ENCODE measurements at regions not wholly inside any gene's neighbourhood (a gene's known extent, or its start where the extent isn't known, plus 50 kb on each side); places are given as distances from the start of the nearest gene placed in this dataset.

GRCh38 chr1:112265931-112266330, 130.1 kb upstream of the CTTNBP2NL start:
- DNase-seq (ENCODE audit: insufficient read length, low spot score) (no peak), FAIRE-seq (no peak)
- TF ChIP-seq POLR2AphosphoS5 (IDR thresholded peaks at IDR 0.05; ENCODE audit: low read depth, low read length) = no peak

- FAIRE-seq (no peak), DNase-seq (ENCODE audit: insufficient read length, low spot score) (no peak)
- TF ChIP-seq SPI1 (IDR thresholded peaks at IDR 0.05; ENCODE audit: low read depth, low read length) = no peak
- TF ChIP-seq POLR2AphosphoS5 (IDR thresholded peaks at IDR 0.05; ENCODE audit: low read depth, low read length) = no peak
- TF ChIP-seq TAF1 (IDR thresholded peaks at IDR 0.05; ENCODE audit: low read depth, low read length) = no peak
- TF ChIP-seq PAX5 (IDR thresholded peaks at IDR 0.05; ENCODE audit: insufficient read depth, low read length, severe bottlenecking) = no peak
- no peak for TF ChIP-seq POLR2A (IDR thresholded peaks at IDR 0.05; ENCODE audit: low read depth, low read length)
- no peak for TF ChIP-seq POU2F2 (IDR thresholded peaks at IDR 0.05; ENCODE audit: low read depth, low read length)
These were observed 128.8 kb upstream of the CTTNBP2NL start for GRCh38 chr1:112267206-112267605.

- no peak for TF ChIP-seq SPI1 (IDR thresholded peaks at IDR 0.05; ENCODE audit: low read depth, low read length)
- no peak for TF ChIP-seq PAX5 (IDR thresholded peaks at IDR 0.05; ENCODE audit: insufficient read depth, low read length, severe bottlenecking)
- TF ChIP-seq POLR2A (IDR thresholded peaks at IDR 0.05; ENCODE audit: low read depth, low read length) = no peak
- TF ChIP-seq POLR2AphosphoS5 (IDR thresholded peaks at IDR 0.05; ENCODE audit: low read depth, low read length) = no peak
- no peak for TF ChIP-seq TAF1 (IDR thresholded peaks at IDR 0.05; ENCODE audit: low read depth, low read length)
- no peak for TF ChIP-seq POU2F2 (IDR thresholded peaks at IDR 0.05; ENCODE audit: low read depth, low read length)
- no peak for FAIRE-seq
- DNase-seq (ENCODE audit: insufficient read length, low spot score) = no peak
These were observed 128.1 kb upstream of the CTTNBP2NL start for GRCh38 chr1:112267929-112268328.

DNA sequence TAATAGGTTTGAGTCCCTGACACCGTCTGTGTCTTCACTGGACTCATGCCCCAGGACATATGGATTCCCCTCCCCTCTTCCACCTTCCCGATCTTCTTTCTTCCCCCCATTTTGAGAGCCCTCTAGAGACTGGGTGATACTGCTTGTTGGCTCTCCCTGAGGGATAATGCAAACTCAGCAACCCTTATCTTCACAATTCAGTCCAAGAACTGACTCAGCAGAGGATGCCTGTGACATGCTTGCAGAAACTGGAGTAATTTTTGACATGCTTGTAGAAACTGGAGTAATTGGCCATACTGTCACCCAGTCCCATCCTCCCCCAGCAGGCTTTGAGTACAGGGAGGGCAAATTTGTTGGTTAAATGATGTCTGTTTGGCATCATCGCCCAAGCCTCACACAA, 127.6 kb upstream of the CTTNBP2NL start:
- FAIRE-seq (no peak), DNase-seq (ENCODE audit: insufficient read length, low spot score) (no peak)
- TF ChIP-seq PAX5 (IDR thresholded peaks at IDR 0.05; ENCODE audit: insufficient read depth, low read length, severe bottlenecking) (no peak), POLR2A (IDR thresholded peaks at IDR 0.05; ENCODE audit: low read depth, low read length) (no peak), POU2F2 (IDR thresholded peaks at IDR 0.05; ENCODE audit: low read depth, low read length) (no peak), SPI1 (IDR thresholded peaks at IDR 0.05; ENCODE audit: low read depth, low read length) (no peak), POLR2AphosphoS5 (IDR thresholded peaks at IDR 0.05; ENCODE audit: low read depth, low read length) (no peak), TAF1 (IDR thresholded peaks at IDR 0.05; ENCODE audit: low read depth, low read length) (no peak)

DNA sequence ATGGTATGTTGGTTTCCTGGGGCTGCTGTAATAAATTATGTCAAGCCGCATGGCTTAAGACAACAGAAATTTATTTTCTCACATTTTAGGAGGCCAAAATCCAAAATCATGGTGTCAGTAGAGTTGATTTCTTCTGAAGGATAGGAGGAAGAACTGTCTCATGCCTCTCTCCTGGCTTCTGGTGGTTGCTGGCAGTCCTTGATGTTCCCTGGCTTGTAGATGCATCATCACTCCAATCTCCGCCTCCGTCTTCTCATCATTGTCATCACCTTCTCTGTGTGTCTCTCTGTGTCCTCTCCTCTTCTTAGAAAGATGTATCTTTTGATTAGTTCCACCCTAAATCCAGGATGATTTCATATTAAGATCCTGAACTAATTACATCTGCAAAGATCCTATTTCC, 124.7 kb upstream of the CTTNBP2NL start:
- TF ChIP-seq POLR2A (IDR thresholded peaks at IDR 0.05; ENCODE audit: low read depth, low read length) (no peak), SPI1 (IDR thresholded peaks at IDR 0.05; ENCODE audit: low read depth, low read length) (no peak), POLR2AphosphoS5 (IDR thresholded peaks at IDR 0.05; ENCODE audit: low read depth, low read length) (no peak), PAX5 (IDR thresholded peaks at IDR 0.05; ENCODE audit: insufficient read depth, low read length, severe bottlenecking) (no peak), POU2F2 (IDR thresholded peaks at IDR 0.05; ENCODE audit: low read depth, low read length) (no peak), TAF1 (IDR thresholded peaks at IDR 0.05; ENCODE audit: low read depth, low read length) (no peak)
- FAIRE-seq = no peak

GRCh38 chr1:112272101-112272772, 123.8 kb upstream of the CTTNBP2NL start:
- DNase-seq (ENCODE audit: insufficient read length, low spot score) (no peak), FAIRE-seq (no peak)
- TF ChIP-seq POLR2AphosphoS5 (IDR thresholded peaks at IDR 0.05; ENCODE audit: low read depth, low read length) (no peak), SPI1 (IDR thresholded peaks at IDR 0.05; ENCODE audit: low read depth, low read length) (no peak), TAF1 (IDR thresholded peaks at IDR 0.05; ENCODE audit: low read depth, low read length) (no peak), PAX5 (IDR thresholded peaks at IDR 0.05; ENCODE audit: insufficient read depth, low read length, severe bottlenecking) (no peak), POLR2A (IDR thresholded peaks at IDR 0.05; ENCODE audit: low read depth, low read length) (no peak), POU2F2 (IDR thresholded peaks at IDR 0.05; ENCODE audit: low read depth, low read length) (no peak)

More for the DNA sequence above, 124.7 kb upstream of the CTTNBP2NL start:
- DNase-seq (ENCODE audit: insufficient read length, low spot score) = no peak

DNA sequence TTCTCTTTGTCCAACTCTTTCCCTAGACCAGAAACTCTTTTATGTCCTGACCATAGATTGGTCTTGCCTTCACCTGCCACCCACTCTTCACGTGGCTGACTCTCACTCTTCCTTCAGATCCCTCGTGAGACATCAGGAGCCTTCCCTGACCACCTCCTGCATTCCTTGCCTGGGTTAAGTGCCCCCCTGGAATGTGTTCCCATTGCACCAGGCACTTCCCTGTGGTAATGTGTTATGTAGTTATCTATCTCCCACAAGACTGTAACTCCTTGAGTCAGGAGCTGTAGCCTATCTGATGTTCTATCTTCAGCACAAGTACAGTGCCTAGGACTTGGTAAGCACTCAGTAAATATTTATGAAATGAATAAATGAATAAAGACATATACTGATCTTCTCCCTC, 111.2 kb upstream of the CTTNBP2NL start:
- TF ChIP-seq SPI1 (IDR thresholded peaks at IDR 0.05; ENCODE audit: low read depth, low read length) (no peak), POU2F2 (IDR thresholded peaks at IDR 0.05; ENCODE audit: low read depth, low read length) (no peak), PAX5 (IDR thresholded peaks at IDR 0.05; ENCODE audit: insufficient read depth, low read length, severe bottlenecking) (no peak), POLR2AphosphoS5 (IDR thresholded peaks at IDR 0.05; ENCODE audit: low read depth, low read length) (no peak), POLR2A (IDR thresholded peaks at IDR 0.05; ENCODE audit: low read depth, low read length) (no peak), TAF1 (IDR thresholded peaks at IDR 0.05; ENCODE audit: low read depth, low read length) (no peak)
- FAIRE-seq (no peak), DNase-seq (ENCODE audit: insufficient read length, low spot score) (no peak)

DNA sequence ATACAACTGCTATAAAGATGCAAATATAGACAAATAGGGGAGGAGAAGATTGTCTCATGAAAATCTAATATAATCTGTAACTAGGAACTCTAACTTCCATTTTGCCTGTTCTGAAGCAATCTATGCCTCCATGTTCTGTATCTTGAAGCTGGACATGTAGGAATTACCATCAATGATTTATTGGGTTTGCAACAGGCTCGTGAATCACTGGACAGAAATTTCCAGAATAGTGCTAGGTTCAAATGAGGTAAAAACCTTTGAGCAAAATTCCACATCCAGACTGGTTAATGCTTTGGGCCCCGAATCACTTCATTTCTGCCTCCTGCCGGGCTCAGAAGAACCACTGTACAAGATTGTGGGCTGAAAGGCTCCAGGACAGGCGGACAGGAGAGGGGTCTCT, 110.7 kb upstream of the CTTNBP2NL start:
- no peak for DNase-seq (ENCODE audit: insufficient read length, low spot score)
- no peak for FAIRE-seq
- TF ChIP-seq POLR2A (IDR thresholded peaks at IDR 0.05; ENCODE audit: low read depth, low read length) = no peak
- no peak for TF ChIP-seq TAF1 (IDR thresholded peaks at IDR 0.05; ENCODE audit: low read depth, low read length)
- no peak for TF ChIP-seq POU2F2 (IDR thresholded peaks at IDR 0.05; ENCODE audit: low read depth, low read length)
- no peak for TF ChIP-seq PAX5 (IDR thresholded peaks at IDR 0.05; ENCODE audit: insufficient read depth, low read length, severe bottlenecking)
- TF ChIP-seq POLR2AphosphoS5 (IDR thresholded peaks at IDR 0.05; ENCODE audit: low read depth, low read length) = no peak
- TF ChIP-seq SPI1 (IDR thresholded peaks at IDR 0.05; ENCODE audit: low read depth, low read length) = no peak

DNA sequence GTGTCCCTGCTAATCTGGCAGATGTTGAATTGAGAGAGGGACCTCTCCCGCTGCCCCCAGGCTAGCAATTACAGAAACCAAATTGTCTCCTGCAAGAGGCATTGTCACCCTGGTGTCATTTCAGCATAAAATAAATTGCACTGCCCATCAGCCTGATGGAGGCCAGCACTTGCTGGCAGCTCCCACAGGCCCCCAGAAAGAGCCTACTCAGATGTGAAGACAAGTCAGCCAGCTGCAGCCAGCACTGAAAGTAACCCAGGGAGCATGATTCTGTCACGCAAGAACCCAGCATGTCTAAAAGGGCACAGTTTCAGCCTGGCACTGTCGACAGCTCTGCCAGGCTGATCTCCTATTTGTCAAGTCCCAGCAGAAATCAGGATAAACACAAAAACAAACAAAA, 110.3 kb upstream of the CTTNBP2NL start:
- no peak for DNase-seq (ENCODE audit: insufficient read length, low spot score)
- TF ChIP-seq SPI1 (IDR thresholded peaks at IDR 0.05; ENCODE audit: low read depth, low read length) = no peak
- TF ChIP-seq POLR2AphosphoS5 (IDR thresholded peaks at IDR 0.05; ENCODE audit: low read depth, low read length) = no peak
- no peak for TF ChIP-seq POLR2A (IDR thresholded peaks at IDR 0.05; ENCODE audit: low read depth, low read length)
- TF ChIP-seq PAX5 (IDR thresholded peaks at IDR 0.05; ENCODE audit: insufficient read depth, low read length, severe bottlenecking) = no peak
- TF ChIP-seq TAF1 (IDR thresholded peaks at IDR 0.05; ENCODE audit: low read depth, low read length) = no peak
- TF ChIP-seq POU2F2 (IDR thresholded peaks at IDR 0.05; ENCODE audit: low read depth, low read length) = no peak
- FAIRE-seq = no peak

DNA sequence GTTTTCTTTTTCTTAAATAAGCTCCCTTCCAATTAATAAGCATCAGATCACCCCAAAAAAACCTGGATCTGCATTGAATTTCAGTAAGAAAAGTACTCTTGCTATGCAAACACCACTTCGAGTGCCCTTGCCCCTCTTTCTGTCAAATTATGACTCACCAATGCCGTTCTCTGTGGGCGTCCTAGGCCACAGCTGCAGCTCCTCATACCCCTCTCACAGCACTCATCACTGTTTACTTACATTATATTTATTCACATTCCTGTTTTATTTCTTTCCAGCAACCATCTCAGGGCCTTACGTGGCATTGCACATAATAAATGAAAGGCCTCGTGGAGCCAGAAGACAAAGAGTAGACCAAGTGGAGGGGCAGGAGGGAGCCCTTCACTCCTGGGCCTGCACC, 99.1 kb upstream of the CTTNBP2NL start:
- FAIRE-seq (no peak), DNase-seq (ENCODE audit: insufficient read length, low spot score) (no peak)
- TF ChIP-seq POLR2AphosphoS5 (IDR thresholded peaks at IDR 0.05; ENCODE audit: low read depth, low read length) (no peak), POU2F2 (IDR thresholded peaks at IDR 0.05; ENCODE audit: low read depth, low read length) (no peak), POLR2A (IDR thresholded peaks at IDR 0.05; ENCODE audit: low read depth, low read length) (no peak), TAF1 (IDR thresholded peaks at IDR 0.05; ENCODE audit: low read depth, low read length) (no peak), PAX5 (IDR thresholded peaks at IDR 0.05; ENCODE audit: insufficient read depth, low read length, severe bottlenecking) (no peak), SPI1 (IDR thresholded peaks at IDR 0.05; ENCODE audit: low read depth, low read length) (no peak)
